Tongue (tissue), 1 donor: ENCODE measurements at regions not wholly inside any gene's neighbourhood (a gene's known extent, or its start where the extent isn't known, plus 50 kb on each side); places are given as distances from the start of the nearest gene placed in this dataset.

Experiments
- DNase-seq: peaks from one replicate; pipeline ENCODE4 v3.0.0-alpha.2; 2015

- no peak for DNase-seq
Measured at GRCh38 chr1:168455764-168456163, 88.0 kb downstream of the XCL2 start.

- no peak for DNase-seq
Measured at GRCh38 chr1:168454211-168454815, 89.5 kb downstream of the XCL2 start.

- no peak for DNase-seq
Measured at GRCh38 chr1:168453056-168453455, 90.7 kb downstream of the XCL2 start.

- no peak for DNase-seq
Measured at GRCh38 chr1:168452329-168452728, 91.5 kb downstream of the XCL2 start.

- no peak for DNase-seq
Measured at GRCh38 chr1:168447871-168448270, 95.9 kb downstream of the XCL2 start.

GRCh38 chr1:168446081-168446480, 97.7 kb downstream of the XCL2 start:
- no peak for DNase-seq

GRCh38 chr1:168443899-168444298, 99.9 kb downstream of the XCL2 start:
- DNase-seq: no peak

- DNase-seq: no peak
Measured at GRCh38 chr1:168443356-168443755, 100.4 kb downstream of the XCL2 start.

- DNase-seq: no peak
Measured at GRCh38 chr1:168442931-168443330, 100.9 kb downstream of the XCL2 start.

- no peak for DNase-seq
Measured at GRCh38 chr1:168441745-168442144, 102.1 kb downstream of the XCL2 start.

GRCh38 chr1:168439456-168440375, 104.1 kb downstream of the XCL2 start:
- peak; percentile 91 for DNase-seq

GRCh38 chr1:168438626-168439025, 105.2 kb downstream of the XCL2 start:
- no peak for DNase-seq

- no peak for DNase-seq
Measured at GRCh38 chr1:168437821-168438220, 106.0 kb downstream of the XCL2 start.

- DNase-seq: no peak
Measured at GRCh38 chr1:168435439-168435838, 108.4 kb downstream of the XCL2 start.

GRCh38 chr1:168433238-168433637, 110.6 kb downstream of the XCL2 start:
- no peak for DNase-seq

- DNase-seq: no peak
Measured at GRCh38 chr1:168431882-168432281, 111.9 kb downstream of the XCL2 start.

- peak; percentile 21 for DNase-seq
Measured at GRCh38 chr1:168430321-168430720, 113.5 kb downstream of the XCL2 start.

GRCh38 chr1:168428063-168428731, 115.6 kb downstream of the XCL2 start:
- peak; percentile 38 for DNase-seq

GRCh38 chr1:168427051-168427450, 116.7 kb downstream of the XCL2 start:
- no peak for DNase-seq

GRCh38 chr1:168424281-168424680, 119.5 kb downstream of the XCL2 start:
- no peak for DNase-seq

- DNase-seq: peak; percentile 64
Measured at GRCh38 chr1:168422203-168422847, 121.5 kb downstream of the XCL2 start.

- DNase-seq: no peak
Measured at GRCh38 chr1:168421399-168422004, 122.3 kb downstream of the XCL2 start.
